NCI-H446 (cell line): ENCODE measurements at regions not wholly inside any gene's neighbourhood (a gene's known extent, or its start where the extent isn't known, plus 50 kb on each side); places are given as distances from the start of the nearest gene placed in this dataset.

ENCODE experiments used
- DNase-seq, 2 experiments: peaks; one replicate each; lab custom pipeline; 2025; lab: John Stamatoyannopoulos, UW

DNA sequence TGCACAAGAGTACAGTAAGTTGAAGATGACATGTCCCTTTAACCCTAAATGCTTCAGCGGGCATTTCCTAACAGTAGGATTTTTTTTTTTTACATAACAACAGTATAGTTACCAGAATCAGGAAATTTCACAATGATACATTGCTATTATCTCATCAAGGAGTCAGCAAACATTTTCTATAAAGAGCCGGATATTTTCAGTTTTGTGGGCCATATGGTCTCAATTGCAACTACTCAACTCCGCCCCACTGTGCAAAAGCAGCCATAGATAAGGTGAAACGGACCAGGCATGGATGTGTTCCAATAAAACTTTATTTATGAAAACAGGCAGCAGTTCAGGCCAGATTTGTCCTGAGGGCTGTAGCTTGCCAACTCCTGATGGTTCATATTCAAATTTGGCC, 130.6 kb downstream of the SMAD6 start:
- peak; percentile 11 to 64 for DNase-seq

DNA sequence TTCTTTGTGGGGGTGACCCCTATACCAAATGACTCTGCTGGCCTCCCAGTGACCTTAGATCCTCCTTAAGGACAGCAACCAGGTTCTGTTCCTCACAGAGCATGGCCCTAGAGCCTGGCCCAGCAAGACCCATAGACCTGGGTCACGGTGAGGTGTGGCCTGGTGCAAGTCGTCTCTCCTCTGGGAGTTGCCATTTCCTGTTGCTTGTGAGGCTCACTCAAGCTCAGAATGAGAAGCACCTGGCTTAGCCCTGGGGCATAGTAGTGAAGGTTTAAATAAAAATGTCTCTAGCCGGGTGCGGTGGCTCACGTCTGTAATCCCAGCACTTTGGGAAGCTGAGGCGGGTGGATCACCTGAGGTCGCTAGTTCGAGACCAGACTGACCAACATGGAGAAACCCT, 131.3 kb downstream of the SMAD6 start:
- no peak for DNase-seq

DNA sequence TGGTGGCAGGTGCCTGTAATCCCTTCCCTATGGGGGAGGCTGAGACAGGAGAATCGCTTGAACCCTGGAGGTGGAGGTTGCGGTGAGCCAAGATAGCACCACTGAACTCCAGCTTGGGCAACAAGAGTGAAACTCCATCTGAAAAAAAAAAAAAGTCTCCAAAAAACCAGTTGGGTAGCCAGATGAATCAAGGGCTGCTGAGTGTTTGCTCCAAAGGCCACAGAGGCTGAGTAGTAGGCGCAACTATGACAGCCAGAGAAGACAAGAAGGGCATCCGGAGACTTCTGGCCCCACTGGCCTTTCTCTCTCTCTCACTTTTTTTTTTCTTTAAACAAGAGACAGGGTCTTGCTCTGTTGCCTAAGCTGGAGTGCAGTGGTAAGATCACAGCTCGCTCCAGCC, 131.8 kb downstream of the SMAD6 start:
- DNase-seq, result no peak

DNA sequence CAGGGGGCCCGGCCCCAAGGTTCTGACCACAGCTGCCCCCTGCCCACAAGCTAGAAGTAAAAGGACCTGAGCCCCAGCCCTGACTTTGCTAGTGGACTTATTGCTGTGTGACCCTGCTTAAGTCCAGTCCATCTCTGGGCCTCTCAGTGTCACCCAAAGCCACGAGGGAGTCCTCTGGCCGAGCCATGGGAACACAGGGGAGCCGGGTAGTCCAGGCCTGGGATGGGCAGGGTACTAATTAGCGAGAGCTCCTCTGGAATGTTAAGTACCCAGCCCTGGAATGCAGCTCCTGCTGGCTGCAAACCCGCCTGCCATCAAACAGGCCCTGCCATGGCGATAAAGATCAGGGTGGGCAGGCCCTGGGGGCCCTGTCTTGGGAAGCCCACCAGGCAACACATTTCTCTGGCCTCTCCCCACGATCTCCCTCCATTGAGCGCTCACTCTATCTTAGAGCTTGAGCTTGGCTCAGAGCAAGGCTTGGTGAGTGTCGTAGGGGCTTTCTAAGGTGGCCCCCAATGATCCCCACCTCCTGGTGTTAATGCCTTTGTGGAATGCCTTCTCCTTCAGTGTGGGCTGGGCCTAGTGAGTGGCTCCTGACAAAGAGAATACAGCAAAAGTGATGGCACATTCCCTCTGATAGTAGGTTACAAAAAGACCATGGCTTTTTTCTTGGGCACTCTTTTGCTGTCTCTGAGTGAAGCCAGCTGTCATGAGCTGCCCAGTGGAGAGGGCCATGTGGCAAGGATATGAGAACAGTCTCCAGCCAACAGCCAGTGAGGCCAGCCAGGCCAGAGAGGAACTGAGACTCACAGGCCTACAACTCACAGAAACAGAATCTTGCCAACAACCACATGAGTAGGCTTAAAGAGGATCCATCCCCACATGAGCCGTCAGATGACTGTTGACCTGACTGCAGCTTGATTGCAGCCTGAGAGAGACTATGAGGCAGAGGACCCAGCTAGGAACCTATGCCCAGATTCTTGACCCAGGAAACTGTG, 133.1 kb downstream of the SMAD6 start:
- DNase-seq, result peak in 1 of 2 experiments; percentile 20

DNA sequence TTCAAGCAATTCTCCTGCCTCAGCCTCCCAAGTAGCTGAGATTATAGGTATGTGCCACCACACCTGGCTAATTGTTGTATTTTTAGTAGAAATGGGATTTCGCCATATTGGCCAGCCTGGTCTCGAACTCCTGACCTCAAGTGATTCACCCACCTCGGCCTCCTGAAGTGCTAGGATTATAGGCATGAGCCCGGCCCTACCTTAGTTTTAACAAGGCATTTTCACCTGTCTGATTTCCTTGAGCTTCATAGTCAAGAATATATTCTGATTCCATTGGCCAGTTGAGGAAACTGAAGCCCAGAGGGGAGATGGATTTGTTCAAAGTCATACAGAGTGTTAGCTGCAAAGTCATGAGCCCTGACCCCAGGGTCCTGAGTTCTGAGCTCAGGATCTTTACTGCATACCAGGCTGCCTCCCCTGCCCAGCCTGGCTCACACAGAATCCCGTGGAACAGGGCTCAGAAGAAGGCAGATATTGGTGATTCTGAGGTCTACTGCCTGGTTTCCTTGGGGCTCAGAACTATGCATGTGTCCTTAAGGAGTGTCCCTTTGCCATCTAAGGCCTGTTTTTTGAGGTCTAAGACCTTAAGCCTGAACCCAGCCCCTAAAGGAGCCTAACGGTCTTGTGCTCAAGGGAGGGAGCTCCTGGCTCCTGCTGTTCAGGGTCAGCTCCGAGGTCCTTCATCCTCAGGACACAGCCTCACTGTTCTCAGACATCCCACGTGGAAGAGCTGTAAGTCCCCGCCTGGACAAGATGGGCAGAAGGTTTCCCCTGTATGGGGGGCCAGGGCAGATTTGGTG, 134.4 kb downstream of the SMAD6 start:
- DNase-seq, result no peak

DNA sequence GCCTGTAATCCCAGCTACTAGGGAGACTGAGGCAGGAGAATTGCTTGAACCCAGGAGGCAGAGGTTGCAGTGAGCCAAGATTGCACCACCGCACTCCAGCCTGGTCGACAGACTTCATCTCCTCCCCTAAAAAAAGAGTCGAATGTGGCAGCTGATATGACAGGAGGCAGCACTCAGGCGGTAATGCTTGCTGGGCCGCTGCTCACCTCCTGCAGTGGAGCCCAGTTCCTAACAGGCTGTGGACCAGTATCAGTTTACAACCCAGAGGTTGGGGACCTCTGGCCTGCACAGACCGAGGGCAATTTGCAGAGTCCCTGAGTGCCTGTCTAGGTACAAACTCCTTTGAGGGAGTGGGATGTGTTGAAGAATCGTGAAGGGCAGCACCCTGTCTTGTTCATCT, 136.2 kb downstream of the SMAD6 start:
- no peak for DNase-seq

DNA sequence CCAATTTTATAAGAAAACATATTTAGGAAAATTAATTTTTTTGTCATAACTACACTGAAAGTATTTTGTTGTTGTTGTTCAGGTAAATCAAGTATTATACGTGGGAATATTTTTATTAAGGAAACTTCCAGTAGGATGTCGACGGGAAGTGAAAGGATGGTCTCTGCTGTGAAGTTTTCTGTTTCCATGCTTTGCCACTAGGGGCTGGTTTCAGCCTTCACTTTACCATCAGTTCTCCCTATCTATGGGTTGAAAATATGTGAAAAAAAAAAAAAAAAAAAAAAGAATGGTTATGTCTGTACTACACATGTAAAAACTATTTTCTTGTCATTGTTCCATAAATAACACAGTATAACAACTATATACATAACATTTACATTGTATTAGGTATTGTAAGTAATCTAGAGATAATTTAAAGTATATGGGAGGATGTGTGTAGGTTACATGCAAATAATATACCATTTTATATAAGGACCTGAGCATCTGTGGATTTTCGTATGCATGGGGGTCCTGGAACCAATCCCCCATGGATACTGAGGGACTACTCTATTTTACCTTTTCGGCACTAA, 136.7 kb downstream of the SMAD6 start:
- DNase-seq, result no peak

DNA sequence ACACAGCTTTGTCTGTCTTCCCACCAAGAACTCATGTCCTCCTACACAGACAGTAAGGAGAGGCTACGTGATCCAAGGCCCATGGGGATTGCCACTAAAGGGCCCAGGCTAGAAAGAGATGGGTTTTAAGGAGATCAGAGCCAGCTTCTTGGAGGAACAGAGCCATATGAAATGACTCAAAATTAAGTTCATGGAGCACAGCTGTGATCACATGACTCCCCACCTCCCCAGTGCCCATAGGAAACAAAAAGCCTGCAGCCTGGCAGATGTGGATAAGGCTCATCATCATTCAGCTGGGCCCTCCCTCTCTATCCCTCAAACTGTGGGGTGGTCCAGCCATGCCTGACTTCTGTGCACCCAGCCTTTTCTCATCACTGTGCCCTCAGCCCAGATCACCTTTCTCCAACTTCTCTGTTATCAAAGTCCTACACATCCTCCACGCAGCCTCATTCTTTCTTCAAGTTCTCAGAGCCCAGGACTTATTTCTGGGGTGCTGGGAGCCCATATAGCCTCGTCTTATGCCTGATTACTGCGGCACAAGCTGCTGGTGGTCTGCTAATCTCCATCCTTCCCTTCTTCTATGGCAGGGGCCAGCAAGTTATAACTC, 137.6 kb downstream of the SMAD6 start:
- DNase-seq, result no peak

DNA sequence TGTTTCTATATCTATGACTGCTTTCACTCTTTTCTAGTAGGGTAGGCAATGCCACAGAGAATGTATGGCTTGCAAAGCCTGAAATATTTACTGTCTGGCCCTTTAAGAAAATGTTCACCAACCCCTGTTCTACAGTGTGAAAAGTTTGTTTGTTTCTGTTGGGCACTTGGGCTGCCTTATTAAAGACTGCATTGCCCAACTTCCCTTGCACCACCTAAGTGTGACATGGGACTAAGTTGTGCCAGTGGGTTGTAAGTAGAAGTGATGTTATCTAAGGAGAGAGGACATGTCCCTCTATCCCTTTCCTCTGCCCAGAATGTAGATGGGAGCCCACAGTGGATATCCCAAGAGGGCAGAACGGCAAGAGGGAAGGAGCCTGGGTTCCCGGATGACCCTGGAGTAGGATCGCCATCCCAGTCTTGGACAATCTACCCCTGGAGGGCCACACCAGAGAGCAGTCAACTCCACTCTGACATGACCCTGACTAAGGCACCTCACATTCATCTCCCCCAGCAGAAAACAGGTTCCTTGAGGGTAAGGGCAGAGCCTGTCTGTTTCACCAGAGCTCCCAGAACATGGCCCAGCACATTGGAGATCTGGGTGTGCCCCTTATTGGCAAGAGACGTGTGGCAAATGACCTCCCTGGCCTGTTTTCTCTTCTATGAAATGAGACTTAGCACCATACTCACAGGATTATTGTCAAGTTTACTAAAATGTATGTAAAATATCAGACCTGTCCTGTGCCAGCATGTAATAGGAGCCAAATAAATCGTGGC, 138.8 kb downstream of the SMAD6 start:
- DNase-seq, result no peak

DNA sequence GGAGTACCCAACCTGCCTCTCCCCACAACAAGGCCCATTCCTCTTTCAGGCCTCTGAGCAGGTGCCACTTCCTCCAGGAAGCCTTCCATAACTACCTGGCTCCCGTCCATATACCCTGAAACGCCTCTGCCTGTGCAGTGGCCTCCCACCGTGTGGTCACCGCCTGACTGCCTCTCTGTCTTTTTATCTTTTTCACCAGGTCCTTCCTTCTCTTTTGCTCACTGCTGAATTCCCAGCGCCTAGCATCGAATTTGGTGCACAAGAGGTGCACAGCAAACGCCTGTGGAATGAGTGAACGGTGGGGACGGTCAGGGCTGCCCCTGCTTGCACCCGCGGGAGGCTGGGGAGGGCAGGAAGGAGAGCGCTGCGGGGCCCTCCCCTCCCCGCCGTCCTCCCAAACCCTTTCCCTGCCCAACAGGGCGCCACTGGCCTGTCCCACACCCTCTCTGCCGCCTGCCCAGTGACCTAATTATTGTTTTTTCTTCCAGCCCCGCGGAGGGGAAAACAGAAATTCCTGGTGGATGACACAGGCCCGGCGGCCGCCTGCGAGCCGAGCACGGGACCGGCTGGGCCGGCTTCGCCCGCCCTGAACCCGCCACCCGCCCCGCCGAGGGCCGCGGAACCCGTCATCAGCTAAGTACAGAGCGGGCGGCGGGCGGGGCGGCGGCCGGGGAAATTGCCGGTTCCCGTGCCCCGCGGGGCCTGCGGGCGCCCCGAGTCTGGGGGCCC, 140.1 kb downstream of the SMAD6 start:
- no peak for DNase-seq

DNA sequence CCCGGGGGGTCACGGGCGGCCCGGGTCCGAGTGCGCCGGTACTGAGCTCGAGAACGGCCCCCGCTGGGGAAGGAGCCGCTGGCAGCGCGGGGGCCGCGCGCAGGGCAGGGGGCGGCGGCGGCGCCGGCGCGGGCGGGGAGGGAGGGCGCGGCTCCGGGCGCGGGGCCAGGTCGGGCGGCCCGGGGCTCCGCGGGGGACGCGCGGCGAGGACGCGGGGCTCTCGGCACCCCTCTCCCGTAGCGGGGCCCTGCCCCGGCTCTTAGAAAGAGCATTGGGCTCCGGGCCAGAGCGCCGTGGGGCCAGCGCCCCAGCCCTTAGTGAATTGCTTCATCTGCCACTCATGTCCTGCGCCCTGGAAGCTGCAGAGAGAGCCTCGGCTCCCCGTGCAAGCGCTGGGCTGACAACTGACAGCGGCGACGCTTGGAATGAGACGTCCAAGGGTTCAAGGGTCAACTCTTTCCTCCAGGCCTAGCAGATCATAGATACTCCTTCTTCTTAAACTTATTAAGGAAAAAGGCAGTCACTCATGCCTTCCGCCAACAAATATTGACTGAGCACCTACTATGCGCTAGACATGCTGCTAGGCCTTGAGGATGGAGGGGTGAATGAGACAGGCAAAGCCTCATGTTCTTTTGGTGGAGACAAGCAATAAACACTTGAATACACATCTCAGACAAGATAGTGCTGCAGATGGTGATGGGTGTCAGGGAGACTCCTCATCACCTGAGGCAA, 140.8 kb downstream of the SMAD6 start:
- DNase-seq, result no peak

DNA sequence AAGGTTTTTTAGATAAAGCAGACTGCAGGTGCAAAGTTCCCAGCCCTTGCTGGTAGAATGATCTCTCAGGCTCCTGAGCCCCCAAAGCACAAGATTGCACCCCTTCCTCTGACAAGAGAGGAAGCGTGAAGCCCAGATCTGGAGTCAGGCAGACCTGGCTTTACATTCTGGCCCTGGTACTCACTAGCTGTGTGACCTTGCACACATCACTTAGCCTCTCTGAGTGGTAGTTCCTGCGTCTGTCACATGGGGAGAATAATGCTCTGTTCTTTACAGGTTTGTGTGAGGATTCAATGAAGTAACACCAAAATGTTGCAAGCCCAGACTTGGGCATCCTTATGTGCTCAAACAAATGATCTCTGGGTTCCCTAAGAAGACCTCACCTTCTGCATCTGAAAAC, 141.5 kb downstream of the SMAD6 start:
- no peak for DNase-seq

DNA sequence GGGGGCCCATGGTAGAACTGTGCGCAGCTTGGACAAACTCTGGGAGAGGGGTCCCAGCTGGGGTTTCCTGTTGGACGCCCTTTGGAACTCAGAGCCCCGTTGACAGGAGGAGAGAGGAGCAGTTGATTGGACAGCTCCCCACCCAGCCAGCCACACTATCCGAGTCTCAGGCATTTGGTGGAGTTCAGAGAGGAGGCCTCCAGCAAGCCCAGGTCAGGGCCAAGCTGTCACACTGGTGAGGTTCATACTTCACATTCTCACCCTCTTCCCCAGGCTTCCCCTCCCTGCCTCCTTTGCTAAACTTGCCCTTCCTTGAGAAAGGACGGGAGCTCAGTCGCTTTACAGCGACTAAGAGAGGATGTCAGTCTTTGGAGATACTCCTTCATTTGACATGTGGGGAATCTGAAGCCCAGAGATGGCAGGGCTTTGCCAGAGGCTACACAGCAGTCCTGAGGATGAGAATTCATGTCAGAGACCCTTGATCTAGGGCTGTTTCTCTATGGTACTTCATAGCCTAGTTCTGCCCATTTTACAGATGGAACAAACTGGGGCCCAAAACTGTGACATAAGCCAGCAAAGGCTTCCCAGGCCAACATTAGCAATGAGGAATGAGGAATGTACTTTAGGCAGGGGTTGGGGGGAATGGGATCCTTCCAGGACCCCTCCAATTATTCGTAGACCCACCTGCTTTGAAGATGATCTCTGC, 142.2 kb downstream of the SMAD6 start:
- no peak for DNase-seq

DNA sequence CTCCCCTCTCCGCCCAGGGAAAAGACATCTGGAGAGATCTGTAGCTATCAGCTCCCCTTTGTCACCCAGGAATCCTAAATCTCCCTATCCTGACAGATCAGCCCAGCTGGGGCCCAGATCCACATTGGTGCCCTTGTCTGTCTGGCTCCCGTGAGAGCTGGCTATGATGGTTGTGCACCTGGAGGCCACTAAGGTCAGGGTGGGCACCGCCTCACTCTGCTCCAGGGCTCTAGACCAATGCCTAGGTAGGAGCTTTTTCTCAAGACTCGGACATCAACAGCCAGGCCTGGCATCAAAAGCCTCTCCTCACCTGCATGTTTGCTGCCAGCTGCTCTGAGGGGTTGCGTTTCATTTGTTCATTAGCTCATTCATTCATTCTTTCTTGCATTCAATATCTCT, 142.7 kb downstream of the SMAD6 start:
- DNase-seq, result no peak

DNA sequence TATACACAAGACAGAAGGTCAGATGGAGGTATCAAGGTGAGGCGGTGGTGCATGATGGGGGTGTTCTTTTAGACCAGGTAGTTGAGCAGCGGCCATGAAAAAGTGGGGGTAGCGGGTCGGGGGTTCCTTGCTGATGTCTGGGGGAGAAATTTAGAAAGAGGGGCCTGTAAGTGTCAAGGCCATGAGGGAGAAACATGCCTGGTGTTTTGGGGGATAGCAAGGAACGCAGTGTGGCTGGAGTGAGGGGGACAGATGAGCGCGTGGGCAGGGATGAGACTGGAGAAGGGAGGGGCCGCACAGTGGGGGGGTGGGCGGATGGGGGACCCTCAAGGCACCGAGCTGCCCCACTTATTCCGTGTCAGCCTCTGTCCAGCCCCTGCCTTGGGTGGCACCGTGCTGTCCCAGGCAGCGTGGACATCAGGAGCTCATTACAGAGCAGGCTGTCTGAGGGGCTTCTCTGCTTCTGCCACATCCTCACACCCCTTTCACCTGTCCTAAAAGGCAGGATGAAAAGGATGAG, 143.3 kb downstream of the SMAD6 start:
- no peak for DNase-seq

DNA sequence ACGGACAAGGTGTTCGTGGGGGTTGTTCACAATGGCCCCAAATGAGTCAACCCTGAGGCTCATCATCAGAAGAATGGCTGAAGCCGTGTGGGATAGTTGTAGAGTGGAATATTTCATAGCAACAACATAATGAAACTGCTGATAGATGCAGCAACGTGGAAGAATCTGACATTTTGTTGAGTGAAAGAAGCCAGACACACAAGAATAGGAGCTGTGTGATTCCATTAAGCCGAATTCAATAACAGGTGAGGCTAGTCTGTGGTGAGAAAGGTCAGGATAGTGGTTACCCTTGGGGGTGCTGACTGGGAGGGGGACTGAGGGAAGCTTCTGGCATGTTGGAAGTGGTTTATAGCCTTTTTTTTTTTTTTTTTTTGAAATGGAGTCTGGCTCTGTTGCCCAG, 144.0 kb downstream of the SMAD6 start:
- no peak for DNase-seq

DNA sequence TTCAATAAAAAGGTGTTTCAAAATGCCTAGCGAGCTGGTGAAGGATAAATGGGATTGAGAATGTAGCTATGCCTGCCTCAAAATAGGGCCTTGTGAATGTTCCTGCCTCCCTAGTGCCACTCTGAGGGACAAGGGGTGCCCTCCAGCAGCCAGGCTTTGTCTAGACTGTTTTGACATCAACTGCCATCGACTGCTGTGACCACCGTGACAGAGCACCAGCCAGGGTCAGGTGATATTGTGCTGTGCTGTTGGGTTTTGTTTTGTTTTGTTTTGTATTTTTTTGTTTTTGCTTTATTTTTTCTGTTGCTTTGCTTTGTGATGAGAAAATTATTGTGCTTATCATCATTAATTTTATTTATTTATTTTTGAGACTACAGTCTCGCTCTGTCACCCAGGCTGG, 144.8 kb downstream of the SMAD6 start:
- DNase-seq, result no peak

DNA sequence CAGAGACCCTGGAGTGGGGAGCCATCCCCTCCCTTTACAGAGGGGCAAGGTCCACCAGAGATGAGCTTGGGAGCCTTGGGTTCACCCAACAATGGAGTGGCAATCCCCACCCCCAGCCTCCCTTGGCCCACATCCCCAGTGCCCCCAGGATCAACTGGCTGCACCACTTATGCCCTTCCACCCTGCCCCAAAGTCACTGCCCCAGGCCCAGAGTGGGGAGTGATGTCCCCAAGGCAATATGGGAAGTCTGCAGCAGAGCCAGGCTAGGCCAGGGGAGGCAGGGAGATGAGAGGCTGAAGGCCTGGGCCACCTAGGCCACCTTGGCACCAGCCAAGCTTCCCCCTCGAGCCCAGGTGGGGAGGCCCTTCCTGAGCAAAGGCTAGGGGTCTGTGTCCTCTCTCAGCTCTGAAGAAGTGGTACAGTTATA, 145.5 kb downstream of the SMAD6 start:
- no peak for DNase-seq

DNA sequence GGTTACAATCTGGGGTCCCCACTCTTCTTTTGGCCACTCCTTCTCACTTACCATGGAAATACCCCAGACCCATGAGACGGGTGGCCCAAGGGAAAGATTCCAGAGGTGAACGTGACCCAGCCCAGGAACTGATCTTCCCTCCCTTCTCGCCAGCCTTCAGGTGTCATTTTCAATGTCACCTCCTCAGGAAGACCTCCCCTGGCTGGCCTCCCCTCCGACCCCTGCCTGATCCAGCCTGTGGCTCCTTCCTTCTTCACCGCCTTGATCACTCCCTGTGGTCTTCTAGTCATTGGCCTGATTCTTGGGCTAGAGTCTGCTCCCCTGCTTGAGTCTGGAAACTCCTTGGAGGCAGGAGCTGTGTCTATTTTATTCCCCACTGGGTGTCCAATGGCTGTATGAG, 146.1 kb downstream of the SMAD6 start:
- no peak for DNase-seq
